ENCODE measurements at regions not wholly inside any gene's neighbourhood (a gene's known extent, or its start where the extent isn't known, plus 50 kb on each side); places are given as distances from the start of the nearest gene placed in this dataset.
"Not testable (repeated sequence)": the region's sequence is repeated elsewhere in the genome, so short reads cannot be mapped to it uniquely, and the experiment has no call there.

DNA sequence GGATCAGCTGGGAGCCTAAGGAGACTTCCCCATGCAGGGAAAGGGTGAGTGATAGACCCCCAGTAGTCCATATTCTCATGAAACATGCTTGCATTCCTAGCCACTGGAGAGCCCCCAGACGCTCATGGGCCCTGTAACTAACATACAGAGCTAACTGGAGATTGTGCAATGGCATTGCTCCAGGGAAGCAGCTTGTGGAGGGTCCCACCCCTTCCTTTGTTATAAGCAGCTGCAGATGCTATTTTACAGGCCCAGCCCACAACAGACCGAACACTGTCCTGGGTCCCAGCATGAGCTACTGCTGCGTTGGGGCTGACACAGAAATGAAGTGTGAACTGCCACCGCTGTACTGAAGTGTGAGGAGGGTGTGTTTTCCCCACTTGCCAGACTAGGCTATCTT is 1465.7 kb upstream of the DIAPH2 start:
- DNase-seq, result no peak

DNA sequence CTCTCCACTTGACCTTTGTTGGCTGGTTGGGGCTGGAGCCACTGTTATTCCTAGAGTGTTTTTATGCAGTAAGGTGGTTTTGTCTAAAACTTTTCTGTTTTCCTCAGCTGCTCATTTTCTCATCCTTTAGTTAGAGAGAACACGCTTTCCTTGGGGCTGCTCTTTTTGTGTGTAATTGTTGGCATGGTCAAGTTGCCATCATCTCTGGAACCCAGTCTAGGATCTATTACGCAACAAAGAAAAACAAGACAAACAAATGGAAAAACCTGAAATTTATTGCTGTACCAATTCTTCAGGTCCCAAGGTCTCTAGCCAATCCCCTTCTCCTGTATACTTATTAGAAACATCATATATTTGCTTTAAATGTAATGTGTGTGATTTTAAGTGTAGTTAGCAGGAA is 1436.3 kb upstream of the DIAPH2 start:
- no peak for DNase-seq

DNA sequence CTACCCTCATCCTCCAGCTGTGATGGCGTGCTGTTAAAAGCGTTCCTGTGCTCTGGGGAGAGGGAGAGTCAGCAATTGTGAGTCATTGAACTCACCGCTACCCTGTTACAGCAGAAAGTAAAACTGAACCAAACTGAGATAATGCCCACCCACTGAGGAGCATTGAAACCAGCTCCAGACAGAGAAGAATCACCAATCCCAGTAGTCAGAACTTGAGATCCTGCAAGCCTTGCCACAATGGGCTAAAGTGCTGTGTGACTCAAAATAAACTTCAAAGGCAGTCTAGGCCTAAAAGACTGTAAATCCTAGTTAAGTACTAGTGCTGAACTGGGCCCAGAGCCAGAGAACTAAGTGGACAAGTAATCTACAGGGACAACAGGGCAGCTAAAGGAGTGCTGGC is 1394.2 kb upstream of the DIAPH2 start:
- DNase-seq, result no peak

DNA sequence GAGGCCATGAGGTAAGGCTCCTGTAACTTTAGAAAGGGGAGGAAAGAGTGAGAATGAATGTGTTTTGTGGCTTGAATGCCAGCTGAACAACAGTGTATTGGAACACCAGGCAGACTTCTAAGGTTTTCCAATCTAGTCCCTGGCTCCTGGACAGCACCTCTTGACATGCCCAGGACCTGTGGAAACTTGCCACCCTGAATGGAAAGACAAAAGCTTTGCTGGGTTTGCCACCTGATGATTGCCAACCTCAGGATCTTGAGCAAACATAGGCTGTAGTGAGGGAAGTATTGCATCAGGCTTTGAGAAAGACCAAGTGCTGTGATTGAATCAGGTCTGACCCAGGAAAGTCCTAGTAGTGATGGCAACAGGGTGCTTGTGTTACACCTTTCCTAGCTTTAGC is 1393.1 kb upstream of the DIAPH2 start:
- DNase-seq, result no peak

DNA sequence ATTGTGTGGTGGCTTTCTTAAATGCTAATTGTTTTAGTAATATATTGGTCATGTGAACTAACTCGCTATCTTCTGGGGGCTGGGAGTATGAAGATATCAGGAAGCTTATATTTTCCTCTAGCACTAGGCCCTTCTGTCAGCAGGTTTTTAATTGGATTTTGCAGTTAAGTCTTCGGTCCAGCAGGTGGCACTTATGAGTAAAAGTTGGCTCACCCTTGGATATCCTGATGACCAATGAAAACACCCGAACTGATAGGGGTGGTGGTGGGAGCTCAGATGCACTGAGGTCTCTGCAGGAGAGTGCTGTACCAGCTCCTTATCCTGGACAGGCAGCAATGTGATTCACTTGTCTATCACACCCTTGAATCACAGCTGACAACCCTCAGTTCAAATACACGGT is 1365.8 kb upstream of the DIAPH2 start:
- DNase-seq, result peak; percentile 30

DNA sequence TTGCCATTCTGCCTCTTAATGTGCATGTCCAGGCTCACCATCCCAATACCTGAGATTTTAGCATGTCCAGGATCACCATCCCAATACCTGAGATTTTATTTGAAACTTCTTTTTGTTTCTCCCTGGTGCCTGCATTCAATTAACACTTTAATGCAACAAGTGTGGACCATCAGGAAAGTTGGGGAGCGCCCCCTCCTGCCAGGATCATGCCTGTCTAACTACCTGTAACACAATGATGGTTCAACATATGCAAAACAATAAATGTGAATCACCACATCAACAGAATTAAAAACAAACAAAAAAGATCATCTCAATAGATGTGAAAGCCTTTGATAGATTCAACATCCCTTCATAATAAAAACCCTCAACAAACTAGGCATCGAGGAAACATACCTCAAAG is 1359.5 kb upstream of the DIAPH2 start:
- DNase-seq, result no peak

DNA sequence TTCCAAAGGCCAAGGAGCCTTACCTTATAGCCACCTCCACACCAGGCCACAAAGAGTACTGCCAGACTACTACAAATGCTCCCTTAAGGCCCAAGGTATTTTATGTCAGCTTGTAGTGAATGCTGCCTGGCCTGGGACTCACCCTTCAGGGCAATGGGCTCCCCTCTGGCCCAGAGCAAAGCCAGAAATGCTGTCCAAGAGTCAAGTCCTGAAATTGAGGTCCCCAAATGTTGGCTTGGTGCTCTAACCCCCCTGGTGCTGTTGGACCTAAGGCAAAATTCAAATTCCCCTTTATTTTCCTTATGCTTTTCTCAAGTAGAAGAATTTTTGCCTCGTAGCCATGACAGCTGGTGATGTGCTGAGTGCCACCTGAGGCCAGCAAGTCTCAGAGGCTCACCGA is 1354.3 kb upstream of the DIAPH2 start:
- no peak for DNase-seq

DNA sequence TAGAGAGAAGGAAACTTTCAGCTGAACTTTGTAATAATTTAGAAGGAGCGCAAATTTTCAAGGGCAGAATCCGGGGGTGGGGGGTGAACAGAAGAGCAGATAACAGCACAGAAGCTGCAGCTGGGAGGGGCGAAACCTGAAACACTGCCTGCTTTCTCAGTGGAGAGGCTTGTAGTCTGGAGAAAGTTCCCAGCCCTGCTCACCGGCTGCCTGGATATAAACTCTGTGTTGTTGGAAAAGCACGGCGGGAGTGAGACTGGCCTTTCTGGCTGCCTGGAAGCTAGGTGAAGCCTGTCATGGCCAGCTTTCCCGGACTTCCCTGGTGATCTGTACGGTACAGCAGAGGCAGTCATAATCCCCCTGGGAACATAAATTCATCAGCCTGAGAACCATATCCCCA is 1352.1 kb upstream of the DIAPH2 start:
- no peak for DNase-seq

DNA sequence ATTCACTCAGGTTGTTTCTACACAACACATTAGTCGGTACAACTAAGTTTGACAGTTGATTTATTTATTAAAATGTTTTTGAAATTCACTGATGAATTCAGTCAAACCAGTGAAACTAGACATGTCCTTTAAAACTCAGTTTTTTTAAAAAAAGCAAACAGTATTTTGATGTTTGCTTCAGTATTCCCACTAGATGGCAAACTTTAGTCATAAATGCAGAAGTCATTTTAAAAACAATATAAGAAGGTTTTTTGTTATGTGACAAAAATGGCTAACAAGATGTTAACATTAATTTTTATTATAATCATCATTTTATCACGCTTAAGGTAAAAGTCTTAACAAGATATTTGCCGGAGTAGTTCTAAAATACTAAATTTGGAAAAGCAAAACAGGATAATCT is 1337.8 kb upstream of the DIAPH2 start:
- peak; percentile 10 for DNase-seq

DNA sequence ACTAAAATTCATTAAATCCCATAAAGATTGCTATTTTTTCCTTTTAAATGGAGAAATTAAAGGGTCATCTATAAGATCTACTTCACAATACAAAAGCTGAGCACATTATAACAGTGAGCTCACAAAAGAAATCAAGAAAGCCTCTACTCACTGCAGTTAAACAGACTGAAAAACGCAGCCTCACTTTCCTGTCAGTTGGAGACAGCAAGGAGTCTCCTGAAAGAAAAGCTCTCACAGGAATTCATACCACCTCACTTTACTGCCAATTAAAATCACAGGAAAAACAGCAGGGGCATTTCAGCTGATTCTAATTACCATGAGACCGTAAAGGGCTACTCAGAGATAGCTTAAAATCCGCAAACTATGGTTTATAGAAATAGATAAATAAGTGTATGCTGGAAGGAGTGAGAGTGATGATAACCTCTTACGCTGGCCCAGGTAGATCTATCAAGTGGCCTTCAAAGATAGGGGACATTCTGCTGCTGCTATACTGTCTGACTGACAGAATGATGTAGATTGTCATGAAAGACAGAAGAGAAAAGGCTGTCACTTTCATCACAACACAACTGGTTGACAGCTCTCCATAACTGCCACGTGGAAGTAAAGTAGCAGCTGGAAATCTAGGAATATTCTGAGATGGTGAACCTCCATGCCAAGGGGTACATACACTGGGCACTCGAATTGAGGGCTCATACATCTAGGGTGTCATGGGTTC is 1333.7 kb upstream of the DIAPH2 start:
- no peak for DNase-seq

DNA sequence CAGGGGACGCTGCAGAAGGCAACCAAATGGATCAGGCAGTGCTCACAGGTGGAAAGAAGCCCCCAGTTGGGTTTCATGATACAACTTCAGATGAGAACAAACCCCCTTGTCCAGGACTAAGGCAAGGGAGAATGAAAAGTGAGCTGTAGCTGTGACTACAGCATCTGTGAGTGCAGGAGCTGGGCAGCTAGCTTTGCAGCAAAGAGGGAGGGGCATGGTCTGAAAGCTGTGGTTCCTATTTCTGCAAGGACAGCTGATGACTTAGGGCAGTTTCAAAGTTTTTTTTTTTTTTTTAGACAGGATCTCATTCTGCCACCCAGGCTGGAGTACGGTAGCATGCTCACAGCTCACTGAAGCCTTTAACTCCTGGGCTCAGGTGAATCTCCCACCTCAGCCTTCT is 1317.4 kb upstream of the DIAPH2 start:
- no peak for DNase-seq

DNA sequence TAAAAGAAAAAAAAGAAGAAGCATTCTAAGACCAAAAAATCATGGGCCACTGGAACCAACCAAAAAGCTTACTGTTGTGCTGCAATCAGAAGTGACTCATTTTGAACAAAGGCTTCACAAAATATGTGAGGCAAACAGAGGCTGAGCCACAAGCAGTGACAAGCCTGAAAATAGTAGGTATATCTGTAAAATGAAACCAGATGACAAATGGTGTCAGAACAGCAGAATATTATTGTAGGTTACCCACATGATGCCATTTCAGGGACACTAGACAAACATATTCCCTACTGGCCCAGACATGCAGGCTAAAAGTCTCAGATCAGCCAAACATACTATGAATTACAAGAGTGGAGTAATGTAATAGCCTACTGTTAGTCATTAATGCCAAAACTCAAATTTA is 1301.8 kb upstream of the DIAPH2 start:
- DNase-seq, result no peak

DNA sequence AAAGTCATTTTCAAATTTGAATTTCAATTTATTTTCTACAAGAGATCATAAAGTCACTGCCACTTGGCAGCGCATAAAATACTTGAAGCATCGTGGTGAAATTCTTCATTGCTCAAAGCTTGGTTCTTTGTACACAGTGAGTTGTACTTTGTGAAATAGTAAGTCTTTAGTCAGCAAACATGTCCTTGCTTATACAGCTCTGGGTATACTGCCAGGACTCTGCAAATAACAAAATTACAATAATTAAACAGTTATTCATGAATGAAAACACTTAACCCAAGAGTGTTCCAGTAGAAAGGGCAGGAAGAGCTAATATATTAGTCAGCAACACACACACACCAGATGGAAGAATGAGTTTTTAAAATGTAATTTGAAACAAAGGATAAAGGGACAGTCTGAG is 1300.9 kb upstream of the DIAPH2 start:
- no peak for DNase-seq

DNA sequence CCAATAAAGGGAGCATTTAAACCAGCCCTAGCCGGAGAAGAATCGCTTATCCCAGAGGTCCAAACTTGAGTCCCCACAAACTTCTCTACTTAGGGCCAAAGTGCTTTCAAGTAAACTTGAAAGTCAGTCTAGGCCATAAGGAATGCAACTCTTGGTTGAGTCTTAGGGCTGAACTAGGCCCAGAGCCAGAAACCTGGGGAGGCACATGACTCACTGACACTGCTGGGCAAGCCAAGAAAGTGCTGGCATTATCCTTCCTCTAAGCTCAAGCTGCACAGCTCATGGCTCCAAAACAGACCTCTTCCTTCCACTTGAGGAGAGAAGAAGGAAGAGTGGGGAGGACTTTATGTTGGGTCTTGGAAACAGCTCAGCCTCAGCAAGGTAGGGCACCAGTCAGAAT is 1257.3 kb upstream of the DIAPH2 start:
- DNase-seq, result no peak

DNA sequence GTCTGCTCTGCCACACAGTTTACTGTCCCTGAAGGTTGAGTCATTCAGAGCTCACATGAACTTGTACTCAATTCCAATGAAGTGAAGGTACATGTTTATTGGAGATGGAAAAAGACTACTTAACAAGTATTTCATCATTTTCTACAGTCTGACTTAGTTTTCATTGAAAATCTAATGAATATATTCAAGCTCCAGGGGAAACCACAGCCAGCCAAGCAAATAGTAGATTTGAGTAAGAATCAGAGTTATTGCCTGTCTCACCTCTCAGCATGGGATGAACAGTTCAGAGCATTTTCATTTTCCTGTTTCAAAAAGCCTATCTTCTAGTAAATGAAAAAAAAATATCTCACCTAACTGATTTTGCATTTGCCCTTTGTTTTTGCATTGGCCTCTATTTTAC is 1249.4 kb upstream of the DIAPH2 start:
- no peak for DNase-seq

DNA sequence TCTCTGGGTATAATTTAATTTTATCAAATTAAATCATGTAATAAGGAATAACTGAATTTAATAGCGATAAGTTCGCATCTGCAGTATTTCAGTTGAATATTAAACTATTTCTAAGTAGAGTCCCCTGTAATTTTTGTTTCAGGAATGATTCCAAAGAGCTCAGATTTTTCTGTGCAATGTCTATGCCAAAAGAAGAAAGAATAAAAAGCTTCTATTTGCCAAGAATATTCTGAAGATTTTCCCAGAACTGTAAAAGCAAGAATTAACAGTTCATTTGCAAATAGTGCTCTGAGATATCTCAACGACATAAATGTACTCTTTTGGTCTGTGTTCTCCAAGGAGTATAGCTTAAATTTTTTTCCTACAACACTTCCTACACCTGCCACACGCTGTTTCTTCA is 1242.8 kb upstream of the DIAPH2 start:
- no peak for DNase-seq

DNA sequence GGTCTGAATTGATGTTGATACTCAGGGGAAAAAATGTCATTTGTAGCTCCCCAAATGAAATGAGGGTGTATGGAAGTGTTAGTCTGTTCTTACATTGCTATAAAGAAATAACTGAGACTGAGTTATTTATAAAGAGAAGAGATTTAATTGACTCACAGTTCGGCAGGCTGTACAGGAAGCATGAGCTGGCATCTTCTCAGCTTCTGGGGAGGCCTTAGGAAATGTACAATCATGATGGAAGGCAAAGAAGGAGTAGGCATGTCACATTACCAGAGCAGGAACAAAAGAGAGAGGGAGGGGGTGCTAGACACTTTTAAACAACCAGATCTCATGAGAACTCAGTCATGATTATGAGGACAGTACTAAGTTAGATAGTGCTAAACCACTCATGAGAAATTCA is 1199.9 kb upstream of the DIAPH2 start:
- DNase-seq, result no peak

DNA sequence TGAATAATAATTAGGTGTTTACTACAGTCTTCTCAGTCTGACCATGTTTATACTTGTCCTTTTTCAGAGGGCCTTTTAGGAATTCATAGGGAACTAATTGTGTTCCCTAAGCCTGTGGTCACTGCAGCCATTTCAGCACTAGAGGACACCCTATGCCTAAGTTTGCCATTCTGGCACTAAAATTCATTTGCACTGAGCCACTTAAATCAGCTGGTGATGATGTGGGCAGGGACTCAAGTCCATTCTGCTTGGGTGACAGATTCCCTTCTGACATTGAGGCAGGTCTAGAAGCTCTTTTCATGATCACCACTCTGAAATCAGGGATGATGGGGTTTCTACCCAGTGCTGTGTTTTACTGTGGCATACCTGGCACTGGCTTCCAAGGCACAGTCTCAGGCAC is 1178.9 kb upstream of the DIAPH2 start:
- no peak for DNase-seq

DNA sequence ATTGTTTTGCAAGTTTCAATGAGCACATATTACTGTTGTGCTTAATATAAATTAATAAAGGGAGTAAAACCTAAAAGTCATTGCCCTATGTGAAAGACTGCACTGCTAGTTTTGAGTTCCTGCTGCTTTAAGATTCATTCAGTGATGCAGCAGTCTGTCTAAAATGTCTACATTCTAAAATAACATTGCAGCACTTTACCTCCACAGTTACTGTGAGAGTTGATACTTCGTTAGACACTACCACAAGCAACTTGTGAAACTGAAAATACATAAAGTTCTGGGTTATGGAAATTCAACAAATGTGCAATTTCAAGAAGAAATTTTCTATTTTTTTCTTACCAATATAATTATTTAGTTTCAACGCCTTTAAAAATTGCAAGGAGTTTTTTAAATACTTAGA is 1175.2 kb upstream of the DIAPH2 start:
- no peak for DNase-seq

DNA sequence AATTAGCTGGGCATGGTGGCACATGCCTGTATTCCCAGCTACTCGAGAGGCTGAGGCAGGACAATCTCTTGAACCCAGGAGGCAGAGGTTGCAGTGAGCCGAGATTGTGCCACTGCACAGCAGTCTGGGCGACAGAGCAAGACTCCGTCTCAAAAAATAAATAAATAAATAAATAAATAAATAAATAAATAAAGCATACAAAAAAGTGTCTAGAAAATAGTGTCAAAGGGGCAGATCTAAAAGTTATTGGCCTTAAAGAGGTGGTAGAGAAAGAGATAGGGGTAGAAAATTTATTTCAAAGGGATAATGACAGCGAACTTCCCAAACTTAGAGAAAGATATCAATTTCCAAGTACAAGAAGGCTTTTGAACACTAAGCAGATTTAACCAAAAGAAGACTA is 1160.6 kb upstream of the DIAPH2 start:
- not testable (repeated sequence) for DNase-seq

DNA sequence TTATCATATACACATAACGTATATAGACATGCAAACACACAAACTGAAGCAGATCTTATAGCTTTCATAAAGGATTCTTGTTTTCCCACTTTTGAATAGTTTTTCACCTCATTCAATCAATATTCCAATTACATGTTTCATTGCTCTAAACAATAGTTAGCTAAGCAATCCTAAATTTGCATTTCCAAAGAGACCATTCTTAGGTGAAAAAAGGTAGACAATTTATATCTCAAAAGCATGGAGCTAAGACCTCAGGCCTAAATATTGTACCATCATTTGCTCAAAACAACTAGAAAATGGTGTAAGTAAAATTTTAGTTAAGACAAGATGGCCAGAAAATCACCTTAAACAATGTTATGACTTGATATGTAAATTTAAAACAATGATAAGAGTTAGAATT is 1148.5 kb upstream of the DIAPH2 start:
- no peak for DNase-seq

DNA sequence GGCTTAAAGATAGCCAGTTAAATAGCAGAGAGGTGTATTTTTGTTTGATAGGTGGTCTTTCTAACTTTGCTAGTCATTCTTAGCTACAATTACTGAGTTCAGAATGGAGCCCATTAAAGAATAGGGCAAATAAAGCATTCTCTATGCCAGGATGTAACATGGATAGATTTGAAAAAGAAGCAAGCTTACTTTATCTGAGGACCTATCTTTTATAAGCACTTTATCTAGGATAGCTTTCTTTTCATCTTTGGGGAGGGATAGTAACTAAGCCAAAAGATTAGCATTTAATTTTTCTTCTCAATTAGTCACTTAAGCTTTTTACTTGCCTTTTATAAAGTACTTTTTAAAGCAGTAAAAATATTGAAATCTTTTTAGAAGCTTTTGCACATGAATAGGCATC is 1148.0 kb upstream of the DIAPH2 start:
- DNase-seq, result no peak

DNA sequence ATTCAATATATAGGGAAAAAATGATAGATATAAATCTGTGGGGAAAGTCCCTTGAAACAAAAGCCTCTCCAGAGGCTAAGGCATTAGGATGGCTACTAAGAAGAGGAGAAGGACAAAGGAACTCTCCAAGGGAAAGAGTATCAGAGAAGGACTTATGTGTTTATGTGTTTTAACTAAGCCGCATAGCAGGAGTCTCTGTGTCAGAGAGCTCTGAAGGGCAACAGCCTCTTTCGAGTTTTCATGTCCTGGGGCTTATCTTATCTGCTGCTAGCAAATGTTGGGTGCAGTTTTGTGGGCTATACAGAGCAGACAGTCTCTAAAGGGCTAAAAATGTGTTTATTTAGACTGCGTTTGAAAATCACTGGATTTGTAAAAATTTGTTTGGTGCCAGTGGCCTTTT is 1145.6 kb upstream of the DIAPH2 start:
- peak; percentile 0 for DNase-seq

DNA sequence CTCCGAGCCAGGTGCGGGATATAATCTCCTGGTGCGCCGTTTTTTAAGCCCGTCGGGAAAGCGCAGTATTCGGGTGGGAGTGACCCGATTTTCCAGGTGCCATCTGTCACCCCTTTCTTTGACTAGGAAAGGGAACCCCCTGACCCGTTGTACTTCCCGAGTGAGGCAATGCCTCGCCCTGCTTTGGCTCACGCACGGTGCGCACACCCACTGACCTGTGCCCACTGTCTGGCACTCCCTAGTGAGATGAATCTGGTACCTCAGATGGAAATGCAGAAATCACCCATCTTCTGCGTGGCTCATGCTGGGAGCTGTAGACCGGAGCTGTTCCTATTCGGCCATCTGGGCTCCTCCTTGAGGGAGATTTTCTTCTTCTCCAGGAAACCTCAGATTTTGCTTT is 1135.1 kb upstream of the DIAPH2 start:
- not testable (repeated sequence) for DNase-seq

DNA sequence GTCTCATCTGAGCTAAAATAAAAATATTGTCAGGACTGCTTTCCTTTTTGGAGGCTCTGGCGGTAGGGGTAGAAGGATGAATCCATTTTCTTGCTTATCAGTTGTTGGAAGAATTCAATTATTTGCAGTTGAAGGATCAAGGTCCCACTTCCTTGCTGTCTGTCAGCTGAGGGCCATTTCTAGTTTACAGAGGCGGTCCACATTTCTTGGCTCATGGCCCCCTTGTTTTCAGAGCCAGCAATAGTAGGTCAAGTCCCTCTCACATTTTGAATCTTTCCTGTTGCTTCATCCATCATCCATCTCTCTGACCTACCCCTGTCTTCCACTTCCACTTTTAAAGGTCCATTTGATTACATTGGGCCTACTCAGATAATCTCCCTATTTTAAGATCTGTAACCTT is 1099.3 kb upstream of the DIAPH2 start:
- no peak for DNase-seq

DNA sequence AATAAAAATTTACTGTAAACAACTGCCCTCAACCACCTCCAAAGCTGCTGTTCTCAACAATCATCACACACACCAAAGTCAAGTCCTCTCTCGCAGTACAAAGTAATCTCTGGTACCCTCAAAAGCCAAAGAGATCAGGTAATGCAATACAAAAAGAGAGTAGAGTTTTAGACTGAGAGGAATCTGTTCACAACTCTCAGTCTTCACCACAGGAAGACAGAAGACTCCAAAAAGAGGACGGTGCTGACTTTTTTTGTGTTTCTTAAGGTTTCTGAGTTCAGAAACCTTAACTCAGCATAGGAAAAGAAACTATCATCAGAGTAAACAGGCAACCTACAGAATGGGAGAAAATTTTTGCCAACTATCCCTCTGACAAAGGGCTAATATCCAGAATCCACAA is 1072.3 kb upstream of the DIAPH2 start:
- no peak for DNase-seq
